Activated CD4-positive, CD25-positive, alpha-beta regulatory T cell treated with anti-CD3 and anti-CD28 coated beads, Interleukin-2, amount 50 U/mL, for 72 hours (primary cell): ENCODE measurements at regions not wholly inside any gene's neighbourhood (a gene's known extent, or its start where the extent isn't known, plus 50 kb on each side); places are given as distances from the start of the nearest gene placed in this dataset.
"Not testable (repeated sequence)": the region's sequence is repeated elsewhere in the genome, so short reads cannot be mapped to it uniquely, and the experiment has no call there.

ENCODE experiments used
- DNase-seq: peaks from one replicate; pipeline ENCODE4 v3.0.0; 2021

- no peak for DNase-seq
These were observed 180.3 kb upstream of the GHR start for GRCh38 chr5:42242881-42243485.

- no peak for DNase-seq
These were observed 170.9 kb upstream of the GHR start for GRCh38 chr5:42252306-42252705.

GRCh38 chr5:42259914-42260313 lies 163.3 kb upstream of the GHR start:
- not testable (repeated sequence) for DNase-seq

GRCh38 chr5:42267091-42267490 lies 156.1 kb upstream of the GHR start:
- no peak for DNase-seq

GRCh38 chr5:42268170-42268569 lies 155.1 kb upstream of the GHR start:
- not testable (repeated sequence) for DNase-seq

GRCh38 chr5:42268630-42269029 lies 154.6 kb upstream of the GHR start:
- DNase-seq, result no peak

- no peak for DNase-seq
These were observed 152.5 kb upstream of the GHR start for GRCh38 chr5:42270771-42271170.

GRCh38 chr5:42274913-42275312 lies 148.3 kb upstream of the GHR start:
- DNase-seq, result no peak

GRCh38 chr5:42277293-42277692 lies 145.9 kb upstream of the GHR start:
- no peak for DNase-seq

- no peak for DNase-seq
These were observed 138.7 kb upstream of the GHR start for GRCh38 chr5:42284584-42284983.

- DNase-seq, result no peak
These were observed 138.0 kb upstream of the GHR start for GRCh38 chr5:42285230-42285629.

- DNase-seq, result no peak
These were observed 122.7 kb upstream of the GHR start for GRCh38 chr5:42300496-42300895.

- DNase-seq, result no peak
These were observed 121.9 kb upstream of the GHR start for GRCh38 chr5:42301349-42301748.

GRCh38 chr5:42302186-42302585 lies 121.1 kb upstream of the GHR start:
- DNase-seq, result no peak

- no peak for DNase-seq
These were observed 117.0 kb upstream of the GHR start for GRCh38 chr5:42306287-42306686.

- no peak for DNase-seq
These were observed 113.4 kb upstream of the GHR start for GRCh38 chr5:42309865-42310264.

GRCh38 chr5:42315214-42315613 lies 108.0 kb upstream of the GHR start:
- DNase-seq, result no peak

GRCh38 chr5:42317575-42317974 lies 105.7 kb upstream of the GHR start:
- DNase-seq, result no peak

- not testable (repeated sequence) for DNase-seq
These were observed 103.7 kb upstream of the GHR start for GRCh38 chr5:42319546-42319945.

- no peak for DNase-seq
These were observed 101.5 kb upstream of the GHR start for GRCh38 chr5:42321785-42322184.

- no peak for DNase-seq
These were observed 86.1 kb upstream of the GHR start for GRCh38 chr5:42337143-42337542.

GRCh38 chr5:42337607-42338006 lies 85.6 kb upstream of the GHR start:
- DNase-seq, result no peak

GRCh38 chr5:42338136-42338535 lies 85.1 kb upstream of the GHR start:
- DNase-seq, result no peak

- DNase-seq, result no peak
These were observed 74.1 kb upstream of the GHR start for GRCh38 chr5:42349163-42349562.

GRCh38 chr5:42351956-42352355 lies 71.3 kb upstream of the GHR start:
- no peak for DNase-seq

GRCh38 chr5:42360056-42360455 lies 63.2 kb upstream of the GHR start:
- no peak for DNase-seq
